Right cardiac atrium (tissue), 5 donors: ENCODE measurements at regions not wholly inside any gene's neighbourhood (a gene's known extent, or its start where the extent isn't known, plus 50 kb on each side); places are given as distances from the start of the nearest gene placed in this dataset.
A peak's percentile ranks its signal among the peaks of the same experiment; 100 is the strongest.

ENCODE experiments used
- ATAC-seq, 2 donors: fragments of 200-7000 bp; cut with Tn5 transposase; one replicate each; pipeline versions ENCODE4 v1.8.0 to v1.9.1; 2020; ENCODE audit warnings: moderate library complexity in 2 of 2, mild to moderate bottlenecking in 1 of 2
- DNase-seq, 3 donors: peaks; one replicate each; pipeline ENCODE4 v3.0.0-alpha.2; 2020
- H3K27ac ChIP-seq: one replicate; pipeline ENCODE4 v1.5.1; 2013; ENCODE audit warnings: mild to moderate bottlenecking, low read length, control low read depth, moderate library complexity
- H3K27me3 ChIP-seq: one replicate; pipeline ENCODE4 v1.6.1; 2013; ENCODE audit not compliant: control insufficient read depth, insufficient read depth
- H3K4me1 ChIP-seq: one replicate; pipeline ENCODE4 v1.6.1; 2013; ENCODE audit warnings: low read length; ENCODE audit not compliant: control insufficient read depth, insufficient read depth
- H3K4me3 ChIP-seq: one replicate; pipeline ENCODE4 v1.5.1; 2013; ENCODE audit warnings: low read length, control low read depth
- H3K9me3 ChIP-seq: one replicate; pipeline ENCODE4 v1.6.1; 2013; ENCODE audit warnings: low read length; ENCODE audit not compliant: control insufficient read depth
- WGBS: extraction: QIAGEN DNeasy Blood & Tissue Kit; methylation state at CpG from one replicate; pipeline ENCODE4 v1.1.7; 2013; 5-methylcytosine and 5-hydroxymethylcytosine counted together
- intact Hi-C, 4 donors: fragments of 100-400 bp; cut with DNase I; formaldehyde crosslinking; loops; one replicate each; pipeline versions ENCODE4 v1.11.0 to v1.14.0; 2022 to 2023
- donor health status: healthy with polysubstance abuse.
- donor health status: DM: no; HTN: yes; CAD: no.
- donor health status: DM: no; HTN: no; CAD: no.
- donor health status: DM: no; HTN: yes; CAD: no; lungs with severe emphysema.
- donor health status: DM: yes; HTN: yes; CAD: no.

DNA sequence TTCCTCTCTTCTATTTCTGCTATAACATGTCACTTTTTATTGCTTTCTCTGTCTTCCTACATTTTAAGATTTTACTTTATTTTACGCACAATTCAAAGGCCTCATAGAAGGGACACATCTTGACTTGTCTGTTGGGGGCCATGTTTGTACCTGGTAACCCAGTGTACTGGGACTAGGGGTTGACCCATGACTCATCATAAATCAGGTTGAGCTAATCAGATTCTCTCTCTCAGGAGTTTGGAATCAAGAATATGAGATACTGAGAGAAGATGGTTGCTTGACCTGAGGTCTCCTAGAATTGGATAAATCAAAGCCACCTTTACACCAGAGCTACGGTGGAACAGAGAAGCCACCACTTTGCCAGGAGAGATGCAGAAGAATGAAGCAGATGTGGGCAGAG is 153.0 kb downstream of the UXS1 start:
- ATAC-seq = no peak
- WGBS = over 99% methylated on average over 2 of the region's 2 CpGs
- no peaks in the 10 kb centered on the region for H3K9me3 ChIP-seq
- no peaks in the 10 kb centered on the region for H3K4me1 ChIP-seq
- no peaks in the 10 kb centered on the region for H3K27me3 ChIP-seq
- no peak overlapping the region for H3K27ac ChIP-seq
- H3K4me3 ChIP-seq = no peak overlapping the region
- DNase-seq = no peak
- intact Hi-C loops = no loop called here

DNA sequence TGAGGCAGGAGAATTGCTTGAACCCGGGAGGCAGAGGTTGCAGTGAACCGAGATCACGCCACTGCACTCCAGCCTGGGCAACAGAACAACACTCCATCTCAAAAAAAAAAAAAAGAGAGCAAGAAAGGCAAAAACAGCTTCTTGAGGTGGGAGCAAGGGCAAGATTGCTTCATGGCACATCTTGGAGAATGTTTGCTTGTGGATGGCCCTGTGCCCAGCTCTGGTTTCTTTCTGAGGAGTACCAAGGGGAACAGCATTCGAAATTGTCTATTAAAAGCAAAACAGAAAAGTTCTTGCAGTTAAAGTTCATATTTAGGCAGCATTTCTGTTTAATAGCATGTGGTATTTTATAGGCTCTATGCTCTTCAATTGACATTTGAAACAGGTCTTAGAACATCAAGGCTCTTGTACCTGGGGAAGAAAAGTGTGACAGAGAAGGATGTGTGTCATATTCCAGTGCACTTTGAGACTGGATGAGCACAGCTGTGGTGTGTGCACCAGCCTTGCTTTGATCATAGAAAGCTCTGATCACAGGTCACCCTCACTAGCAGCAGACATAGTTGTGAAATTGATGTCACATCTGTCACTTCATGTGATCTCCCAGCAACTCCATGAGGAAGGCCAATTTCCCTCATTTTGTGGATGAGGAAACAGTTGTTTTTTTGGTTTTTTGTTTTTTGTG is 154.3 kb downstream of the UXS1 start:
- H3K9me3 ChIP-seq = no peaks in the 10 kb centered on the region
- WGBS = 94% methylated on average over 4 of the region's 4 CpGs
- DNase-seq (no peak), ATAC-seq (no peak)
- no peak overlapping the region for H3K4me3 ChIP-seq
- H3K27me3 ChIP-seq = no peaks in the 10 kb centered on the region
- intact Hi-C loops = no loop called here
- H3K4me1 ChIP-seq = no peaks in the 10 kb centered on the region
- H3K27ac ChIP-seq = no peak overlapping the region

DNA sequence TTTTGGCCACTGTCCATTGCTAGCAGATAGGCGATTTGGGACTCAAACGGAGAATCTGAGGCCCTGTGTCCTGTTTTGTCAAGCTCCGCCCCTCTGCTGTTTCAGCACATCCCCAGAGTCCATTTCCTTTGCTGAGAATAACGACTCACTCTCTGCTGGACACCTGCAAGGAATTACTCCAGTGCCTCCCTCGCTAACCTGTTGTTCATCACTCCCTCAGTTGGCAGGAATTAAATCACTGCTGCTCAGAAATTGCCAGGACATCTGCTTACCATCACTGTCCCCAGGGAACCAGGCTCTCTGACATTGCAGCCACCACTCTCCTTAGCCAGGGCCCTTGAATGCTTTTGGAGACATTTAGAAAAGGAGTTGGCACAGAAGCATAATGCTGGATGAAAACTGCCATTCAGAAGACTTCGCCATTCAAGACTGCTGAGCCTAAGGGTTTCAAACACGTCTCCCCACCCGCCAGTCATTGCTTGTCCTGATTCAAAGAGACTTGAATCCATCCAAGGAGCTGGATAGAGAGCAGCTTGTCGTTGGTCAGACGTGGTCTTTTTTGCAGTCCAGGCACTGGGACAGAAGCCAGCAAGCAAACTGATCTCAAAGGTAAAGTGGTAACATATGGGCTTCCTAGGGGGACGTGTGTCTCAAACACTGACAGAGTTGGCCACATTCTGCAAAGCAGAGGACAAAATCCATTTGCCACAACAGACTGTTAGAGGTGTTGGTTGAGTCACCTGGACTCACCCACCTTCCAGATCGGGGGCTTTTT is 155.3 kb downstream of the UXS1 start:
- no peaks in the 10 kb centered on the region for H3K27me3 ChIP-seq
- no peak for DNase-seq
- WGBS = 58% methylated on average over 12 of the region's 12 CpGs
- no peaks in the 10 kb centered on the region for H3K4me1 ChIP-seq
- intact Hi-C loops = no loop called here
- no peak overlapping the region for H3K27ac ChIP-seq
- H3K9me3 ChIP-seq = no peaks in the 10 kb centered on the region
- ATAC-seq = no peak
- H3K4me3 ChIP-seq = no peak overlapping the region

DNA sequence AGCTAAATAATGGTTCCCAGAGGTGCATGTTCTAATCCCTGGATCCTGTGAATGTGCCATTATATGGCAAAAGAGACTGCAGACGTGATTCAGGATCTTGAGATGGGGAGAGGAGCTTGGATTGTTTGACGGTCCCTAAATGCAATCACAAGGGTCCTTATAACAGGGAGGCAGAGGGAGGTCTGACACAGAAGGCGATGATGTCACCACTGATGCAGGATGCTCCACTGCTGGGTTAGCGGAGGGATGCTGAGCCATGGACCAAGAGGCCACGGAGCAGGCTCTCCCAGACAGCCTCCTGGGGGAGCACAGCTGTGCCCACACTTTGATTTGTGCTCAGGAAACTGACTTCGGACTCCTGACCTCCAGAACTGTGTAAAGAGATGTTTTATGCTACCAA is 156.2 kb downstream of the UXS1 start:
- intact Hi-C loops = no loop called here
- no peaks in the 10 kb centered on the region for H3K9me3 ChIP-seq
- ATAC-seq (no peak), DNase-seq (no peak)
- no peak overlapping the region for H3K4me3 ChIP-seq
- WGBS = 89% methylated on average over 6 of the region's 6 CpGs
- H3K4me1 ChIP-seq = no peaks in the 10 kb centered on the region
- H3K27me3 ChIP-seq = no peaks in the 10 kb centered on the region
- no peak overlapping the region for H3K27ac ChIP-seq

- DNase-seq (no peak), ATAC-seq (no peak)
- Histone ChIP-seq H3K27ac (no peak overlapping the region), H3K9me3 (no peaks in the 10 kb centered on the region), H3K4me3 (no peak overlapping the region), H3K27me3 (no peaks in the 10 kb centered on the region), H3K4me1 (no peaks in the 10 kb centered on the region)
- 51% methylated on average over 1 of the region's 1 CpG for WGBS
- intact Hi-C loops = no loop called here
Measured at GRCh38 chr2:106037262-106037661, 156.8 kb downstream of the UXS1 start.

GRCh38 chr2:106034325-106034724 is 159.8 kb downstream of the UXS1 start:
- no peak overlapping the region for H3K4me3 ChIP-seq
- no peaks in the 10 kb centered on the region for H3K9me3 ChIP-seq
- H3K27ac ChIP-seq = no peak overlapping the region
- intact Hi-C loops = no loop called here
- ATAC-seq (no peak), DNase-seq (no peak)
- H3K4me1 ChIP-seq = peaks cover 13% of the 10 kb centered on the region
- H3K27me3 ChIP-seq = no peaks in the 10 kb centered on the region
- WGBS = 82% methylated on average over 3 of the region's 3 CpGs

DNA sequence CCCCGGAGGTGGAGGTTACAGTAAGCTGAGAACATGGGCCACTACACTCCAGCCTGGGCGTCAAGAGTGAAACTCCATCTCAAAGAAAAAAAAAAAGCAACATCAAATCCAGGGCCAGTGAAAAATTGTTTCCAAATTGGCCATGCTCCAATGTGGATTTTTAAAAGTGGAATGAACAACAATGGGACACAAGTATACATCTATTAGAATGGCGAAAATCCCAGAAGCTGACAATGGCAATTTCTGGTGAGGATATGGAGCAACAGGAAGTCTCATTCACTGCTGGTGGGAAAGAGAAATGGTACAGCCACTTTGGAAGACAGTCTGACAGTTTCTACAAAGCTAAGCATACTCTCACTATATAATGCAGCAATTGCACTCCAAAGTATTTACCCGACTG is 161.4 kb downstream of the UXS1 start:
- DNase-seq (no peak), ATAC-seq (no peak)
- Histone ChIP-seq H3K4me3 (no peak overlapping the region), H3K4me1 (peaks cover 16% of the 10 kb centered on the region), H3K9me3 (no peaks in the 10 kb centered on the region), H3K27me3 (no peaks in the 10 kb centered on the region), H3K27ac (no peak overlapping the region)
- intact Hi-C loops = no loop called here
- WGBS = 72% methylated on average over 4 of the region's 4 CpGs

GRCh38 chr2:106030287-106031268 is 163.5 kb downstream of the UXS1 start:
- H3K4me1 ChIP-seq = peaks cover 21% of the 10 kb centered on the region
- DNase-seq = peak; percentile 36 to 71 (median 55)
- no peaks in the 10 kb centered on the region for H3K9me3 ChIP-seq
- ATAC-seq = peak; percentile 78 to 82
- 23% methylated on average over 14 of the region's 14 CpGs for WGBS
- intact Hi-C loops = no loop called here
- H3K27ac ChIP-seq = peak overlapping the region; percentile 83
- H3K4me3 ChIP-seq = no peak overlapping the region
- H3K27me3 ChIP-seq = no peaks in the 10 kb centered on the region

- DNase-seq (no peak), ATAC-seq (no peak)
- no peaks in the 10 kb centered on the region for H3K9me3 ChIP-seq
- H3K4me1 ChIP-seq = peaks cover 21% of the 10 kb centered on the region
- intact Hi-C loops = no loop called here
- no peak overlapping the region for H3K4me3 ChIP-seq
- no peak overlapping the region for H3K27ac ChIP-seq
- 83% methylated on average over 4 of the region's 4 CpGs for WGBS
- no peaks in the 10 kb centered on the region for H3K27me3 ChIP-seq
Measured at GRCh38 chr2:106028192-106028591, 165.9 kb downstream of the UXS1 start.

DNA sequence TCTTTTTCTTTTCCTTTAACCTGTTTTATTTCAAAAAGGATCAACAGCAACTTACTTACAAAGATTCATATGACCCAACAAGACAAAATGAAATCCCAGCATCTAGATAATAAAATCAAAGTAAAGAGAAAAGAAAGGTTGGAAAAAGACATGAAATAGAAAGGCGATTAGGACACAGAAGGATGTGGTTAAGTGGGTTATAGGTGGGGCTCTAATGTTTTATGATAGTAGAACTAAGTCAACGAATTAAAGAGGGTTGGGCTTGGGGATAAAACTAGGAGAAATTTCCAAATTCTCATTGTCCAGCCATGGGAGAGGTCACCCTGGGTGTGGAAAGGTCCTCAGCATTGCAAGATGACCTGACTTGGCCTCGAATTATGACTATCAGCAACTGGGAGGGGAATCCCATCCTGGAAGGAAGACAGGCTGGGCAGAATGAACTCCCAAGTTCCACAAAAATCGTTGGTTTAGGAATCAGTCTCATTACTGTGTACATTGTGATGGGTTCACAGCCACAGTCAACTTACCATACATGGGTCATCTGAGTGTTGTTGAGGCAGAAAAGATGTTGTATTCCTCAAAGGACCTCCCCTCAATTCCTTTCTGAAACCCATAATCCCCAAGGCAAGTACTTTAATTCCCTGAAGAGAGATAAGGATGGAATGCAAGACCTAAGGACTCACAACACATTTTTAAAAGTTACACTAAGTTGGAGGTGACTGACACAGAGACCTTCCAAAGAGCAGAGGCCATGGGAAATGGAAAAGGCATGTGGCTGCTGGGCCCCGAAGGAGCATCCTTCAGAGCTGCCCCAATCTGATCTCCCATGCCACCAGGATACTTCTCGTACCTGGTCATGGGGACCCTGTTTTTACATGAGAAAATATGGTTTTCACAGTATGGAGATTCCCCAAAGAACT is 167.6 kb downstream of the UXS1 start:
- DNase-seq (no peak), ATAC-seq (peak in 1 of 2 donors; percentile 77)
- Histone ChIP-seq H3K4me3 (no peak overlapping the region), H3K9me3 (no peaks in the 10 kb centered on the region), H3K27me3 (no peaks in the 10 kb centered on the region), H3K27ac (no peak overlapping the region), H3K4me1 (peaks cover 21% of the 10 kb centered on the region)
- 54% methylated on average over 6 of the region's 6 CpGs for WGBS
- intact Hi-C loops = no loop called here
